Adrenal gland (tissue), 9 donors: ENCODE measurements at regions not wholly inside any gene's neighbourhood (a gene's known extent, or its start where the extent isn't known, plus 50 kb on each side); places are given as distances from the start of the nearest gene placed in this dataset.

Source experiments
- DNase-seq, 7 donors: peaks; one replicate each; pipeline ENCODE4 v3.0.0-alpha.2; 2019 to 2020
- H3K27ac ChIP-seq, 5 donors: fragments of 200-600 bp; sonication (generic) in 4 of 5; 1 replicate in 3 of 5; 2 replicates in 2 of 5; pipeline versions ENCODE4 v1.5.1 to v1.8.0; 2016 to 2020; ENCODE audit warnings: mild to moderate bottlenecking in 1 of 5
- H3K27me3 ChIP-seq: fragments of 200-600 bp; 2 replicates; pipeline ENCODE4 v1.8.0; 2021
- H3K36me3 ChIP-seq, 2 donors: fragments of 200-600 bp; replicated peaks in 1 of 2; 1 replicate in 1 of 2; 2 replicates in 1 of 2; pipeline versions ENCODE4 v1.5.1 to v1.8.0; 2018 to 2022
- H3K4me1 ChIP-seq, 2 donors: fragments of 200-600 bp; replicated peaks in 1 of 2; 1 replicate in 1 of 2; 2 replicates in 1 of 2; pipeline versions ENCODE4 v1.5.1 to v1.8.0; 2018 to 2021
- H3K4me3 ChIP-seq, 4 donors: fragments of 200-600 bp; sonication (generic) in 3 of 4; one replicate each; pipeline ENCODE4 v1.5.1; 2016 to 2018
- H3K9me3 ChIP-seq, 3 donors: fragments of 200-600 bp; sonication (generic) in 1 of 3; replicated peaks in 1 of 3; 1 replicate in 2 of 3; 2 replicates in 1 of 3; pipeline versions ENCODE4 v1.5.1 to v1.8.0; 2016 to 2021
- POLR2A ChIP-seq, 2 donors: fragments of 450-650 bp; IDR thresholded peaks; one replicate each; pipeline ENCODE4 v1.6.1; 2017; ENCODE audit warnings: antibody characterized with exemption in 2 of 2, mild to moderate bottlenecking in 2 of 2, moderate library complexity in 1 of 2
- WGBS, 4 donors: extraction: QIAGEN DNeasy Blood & Tissue Kit in 2 of 4; methylation state at CpG; one replicate each; pipeline versions ENCODE4 v1.1.5 to v1.1.7; 2013 to 2017; 5-methylcytosine and 5-hydroxymethylcytosine counted together
- intact Hi-C, 2 donors: fragments of 100-400 bp; cut with DNase I; formaldehyde crosslinking; loops; one replicate each; pipeline versions ENCODE4 v1.14.1 to v1.15.0; 2022 to 2023
- TF ChIP-seq, protein P1 (sequence below), 6 experiments: fragments of 450-650 bp in 4 of 6; fragments of 200-600 bp in 2 of 6; sonication (generic) in 1 of 6; IDR thresholded peaks; 1 replicate in 5 of 6; 2 replicates in 1 of 6; pipeline versions ENCODE4 v1.5.1 to v1.8.0; 2016 to 2021; ENCODE audit warnings: antibody characterized with exemption in 6 of 6, mild to moderate bottlenecking in 2 of 6, moderate library complexity in 1 of 6
- donor health status: healthy with polysubstance abuse.
- donor health status: Bipolar disorder and iron deficiency.
- donor health status: DM: yes; HTN: yes; CAD: no.
- donor health status: DM: no; HTN: no; CAD: no.
- donor health status: DM: no; HTN: no; CAD: no.

DNA sequence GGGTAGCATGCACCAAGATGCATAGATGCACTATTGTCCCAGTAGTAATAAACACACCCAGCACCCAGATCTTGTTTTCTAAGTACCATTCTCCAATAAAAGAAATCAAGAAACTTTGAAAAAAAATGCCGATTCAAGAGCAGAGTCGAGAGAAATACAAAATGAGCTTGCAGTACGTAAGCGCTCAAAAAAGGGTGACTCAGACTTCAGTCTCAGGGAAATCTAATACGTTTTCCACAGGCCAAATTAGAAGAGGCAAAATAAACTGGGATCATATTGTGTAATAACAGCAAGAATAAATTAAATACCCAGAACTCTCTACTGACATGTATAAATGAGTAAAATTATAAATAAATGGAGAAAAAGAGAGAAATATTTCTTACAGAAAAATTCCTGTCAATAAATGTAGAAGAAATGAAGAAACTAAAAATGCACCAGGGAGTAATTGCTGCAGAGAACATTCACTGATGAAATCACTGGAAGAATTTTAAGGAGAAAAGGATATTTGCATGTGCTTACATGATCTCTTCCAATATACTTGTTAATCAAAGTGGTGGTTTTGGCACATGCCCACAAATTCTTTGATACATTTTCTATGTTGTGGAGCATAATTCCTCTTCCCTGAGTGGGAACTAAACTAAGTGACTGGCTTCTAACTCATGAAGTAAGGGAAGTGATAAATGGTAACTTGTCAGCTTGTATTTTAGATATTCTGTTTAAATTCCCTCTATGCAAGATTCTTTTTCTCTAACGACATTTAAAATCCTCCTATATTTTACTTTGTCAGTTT lies 567.6 kb upstream of the ADAMTS16 start:
- H3K4me3 ChIP-seq = no peak overlapping the region
- H3K27me3 ChIP-seq = no peaks in the 10 kb centered on the region
- DNase-seq = no peak
- no peak overlapping the region for H3K27ac ChIP-seq
- TF ChIP-seq, protein P1, sequence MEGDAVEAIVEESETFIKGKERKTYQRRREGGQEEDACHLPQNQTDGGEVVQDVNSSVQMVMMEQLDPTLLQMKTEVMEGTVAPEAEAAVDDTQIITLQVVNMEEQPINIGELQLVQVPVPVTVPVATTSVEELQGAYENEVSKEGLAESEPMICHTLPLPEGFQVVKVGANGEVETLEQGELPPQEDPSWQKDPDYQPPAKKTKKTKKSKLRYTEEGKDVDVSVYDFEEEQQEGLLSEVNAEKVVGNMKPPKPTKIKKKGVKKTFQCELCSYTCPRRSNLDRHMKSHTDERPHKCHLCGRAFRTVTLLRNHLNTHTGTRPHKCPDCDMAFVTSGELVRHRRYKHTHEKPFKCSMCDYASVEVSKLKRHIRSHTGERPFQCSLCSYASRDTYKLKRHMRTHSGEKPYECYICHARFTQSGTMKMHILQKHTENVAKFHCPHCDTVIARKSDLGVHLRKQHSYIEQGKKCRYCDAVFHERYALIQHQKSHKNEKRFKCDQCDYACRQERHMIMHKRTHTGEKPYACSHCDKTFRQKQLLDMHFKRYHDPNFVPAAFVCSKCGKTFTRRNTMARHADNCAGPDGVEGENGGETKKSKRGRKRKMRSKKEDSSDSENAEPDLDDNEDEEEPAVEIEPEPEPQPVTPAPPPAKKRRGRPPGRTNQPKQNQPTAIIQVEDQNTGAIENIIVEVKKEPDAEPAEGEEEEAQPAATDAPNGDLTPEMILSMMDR (IDR thresholded peaks at IDR 0.05) = no peak
- H3K36me3 ChIP-seq = no peaks in the 10 kb centered on the region
- intact Hi-C loops = no loop called here
- no peaks in the 10 kb centered on the region for H3K9me3 ChIP-seq
- H3K4me1 ChIP-seq = no peaks in the 10 kb centered on the region
- 75 to 82% (median 78%) methylated on average over 6 of the region's 6 CpGs for WGBS, 4 donors

DNA sequence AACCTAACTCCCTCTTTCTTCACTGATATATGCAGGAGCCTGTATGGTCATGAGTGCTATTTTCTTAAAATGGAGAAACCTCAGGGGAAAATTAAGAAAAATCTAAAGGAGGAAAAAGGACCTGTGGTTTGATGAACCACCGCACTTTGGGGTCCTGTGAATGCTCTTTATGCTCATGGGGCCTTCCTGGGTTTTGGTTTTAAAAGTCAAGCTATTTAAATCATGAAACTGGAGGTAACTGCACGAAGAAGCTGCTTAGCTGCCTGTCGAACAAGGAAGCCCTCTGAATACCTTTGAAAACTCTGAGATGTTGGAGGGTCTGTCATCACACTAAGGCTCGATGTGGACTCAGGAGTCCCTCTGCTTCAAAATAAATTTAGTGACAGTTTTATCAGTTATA lies 564.5 kb upstream of the ADAMTS16 start:
- TF ChIP-seq, protein P1 (IDR thresholded peaks at IDR 0.05) = no peak
- no peak for TF ChIP-seq POLR2A (IDR thresholded peaks at IDR 0.05)
- intact Hi-C loops = no loop called here
- Histone ChIP-seq H3K4me1 (no peaks in the 10 kb centered on the region), H3K27me3 (no peaks in the 10 kb centered on the region), H3K36me3 (no peaks in the 10 kb centered on the region), H3K9me3 (no peaks in the 10 kb centered on the region), H3K27ac (no peak overlapping the region), H3K4me3 (no peak overlapping the region)
- 54 to 68% (median 60%) methylated on average over 4 of the region's 4 CpGs for WGBS, 4 donors
- DNase-seq = no peak

DNA sequence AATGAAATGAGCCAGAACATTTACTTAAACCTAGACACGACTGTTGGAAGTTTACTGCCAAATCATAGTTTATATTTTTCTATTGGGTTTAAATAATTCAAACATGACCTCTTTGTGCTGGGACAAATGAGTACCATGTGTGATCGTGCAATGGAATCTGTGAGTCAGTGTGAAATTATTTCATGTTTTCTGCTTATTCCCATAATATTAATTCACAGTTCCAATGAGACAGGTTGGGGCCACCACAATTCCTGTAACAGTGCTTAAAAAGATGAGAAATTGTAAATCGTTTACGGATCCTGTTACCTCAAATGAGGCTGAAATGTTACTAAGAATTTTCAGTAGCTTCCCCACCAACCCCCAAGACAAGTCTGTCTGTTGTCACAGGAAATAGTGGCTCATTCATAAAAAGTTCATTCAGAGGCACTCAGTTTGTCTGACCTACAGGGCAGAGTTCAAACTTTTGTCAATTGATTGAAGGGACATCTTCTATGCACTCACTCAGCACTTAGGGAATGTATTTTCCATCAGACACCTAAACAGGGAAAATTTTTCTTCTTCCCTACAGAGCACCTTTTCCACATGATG lies 563.9 kb upstream of the ADAMTS16 start:
- H3K9me3 ChIP-seq = no peaks in the 10 kb centered on the region
- H3K4me1 ChIP-seq = no peaks in the 10 kb centered on the region
- no peak overlapping the region for H3K27ac ChIP-seq
- DNase-seq = no peak
- TF ChIP-seq, protein P1 (IDR thresholded peaks at IDR 0.05) = no peak
- TF ChIP-seq POLR2A (IDR thresholded peaks at IDR 0.05) = no peak
- no peaks in the 10 kb centered on the region for H3K27me3 ChIP-seq
- H3K36me3 ChIP-seq = no peaks in the 10 kb centered on the region
- 38 to 51% (median 48%) methylated on average over 4 of the region's 4 CpGs for whole genome bisulfite sequencing, 4 donors
- H3K4me3 ChIP-seq = no peak overlapping the region
- intact Hi-C loops = no loop called here

DNA sequence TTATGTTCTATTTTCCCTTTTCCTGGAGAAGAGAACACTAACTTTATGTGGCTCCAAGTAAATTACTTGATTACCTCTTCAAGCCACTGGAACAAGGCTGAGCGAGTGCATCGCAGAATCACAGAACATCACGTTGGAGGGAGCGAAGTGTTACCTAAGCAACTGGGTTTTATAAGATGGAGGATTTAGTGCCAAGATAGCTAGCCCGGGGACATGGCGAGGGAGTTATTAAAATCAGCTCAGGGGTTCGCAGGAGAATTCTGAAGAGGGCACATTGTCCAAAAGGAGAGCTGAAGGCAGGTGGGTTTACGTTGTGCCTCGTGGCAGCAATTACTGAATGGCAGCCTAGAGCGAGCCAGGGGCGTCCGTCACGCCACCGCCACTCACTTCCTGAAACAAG lies 563.2 kb upstream of the ADAMTS16 start:
- no peak overlapping the region for H3K27ac ChIP-seq
- DNase-seq = no peak
- H3K4me3 ChIP-seq = no peak overlapping the region
- no peaks in the 10 kb centered on the region for H3K36me3 ChIP-seq
- 70 to 81% (median 76%) methylated on average over 14 of the region's 14 CpGs for WGBS, 4 donors
- no peaks in the 10 kb centered on the region for H3K4me1 ChIP-seq
- intact Hi-C loops = no loop called here
- TF ChIP-seq, protein P1 (IDR thresholded peaks at IDR 0.05) = no peak
- no peak for TF ChIP-seq POLR2A (IDR thresholded peaks at IDR 0.05)
- no peaks in the 10 kb centered on the region for H3K9me3 ChIP-seq
- no peaks in the 10 kb centered on the region for H3K27me3 ChIP-seq
